AG04450 (cell line): ENCODE measurements at regions not wholly inside any gene's neighbourhood (a gene's known extent, or its start where the extent isn't known, plus 50 kb on each side); places are given as distances from the start of the nearest gene placed in this dataset.

Experiments used
- CTCF ChIA-PET: fragments of 300-600, 350-600 bp; formaldehyde crosslinking; extraction: SDS; loops from one replicate; lab custom pipeline; 2022; ENCODE audit warnings: antibody characterized with exemption, inconsistent platforms; lab: Charles Lee
- POLR2A ChIA-PET: fragments of 350-600 bp; formaldehyde crosslinking; extraction: SDS; loops from one replicate; lab custom pipeline; 2021; ENCODE audit warnings: antibody characterized with exemption, inconsistent platforms; lab: Yijun Ruan, JAX
- DNase-seq: peaks from one replicate; pipeline ENCODE4 v3.0.0-alpha.2; 2011; ENCODE audit warnings: low read depth, low spot score
- H3K27ac ChIP-seq: one replicate; pipeline ENCODE4 v1.5.1; 2012; ENCODE audit warnings: low read depth, low read length, control low read depth
- H3K27me3 ChIP-seq: one replicate; pipeline ENCODE4 v1.6.0; 2012; ENCODE audit warnings: low read length; ENCODE audit not compliant: control insufficient read depth, insufficient read depth
- H3K4me3 ChIP-seq: 2 replicates; pipeline ENCODE4 v1.5.1; 2011; ENCODE audit warnings: mild to moderate bottlenecking, low read depth, low read length, control low read depth
- H3K9me3 ChIP-seq: 2 replicates; pipeline ENCODE4 v1.5.1; 2012; ENCODE audit warnings: low read length; ENCODE audit not compliant: control insufficient read depth, insufficient read depth
- CTCF ChIP-seq: IDR thresholded peaks from 2 replicates; pipeline ENCODE4 v1.5.1; 2011; ENCODE audit warnings: low read depth, low read length, control low read depth, inconsistent platforms

- no peaks in the 10 kb centered on the region; the same call in 1 of the 2 replicates for H3K9me3 ChIP-seq
- CTCF ChIA-PET: interaction anchor here (0.8 to 2.9 kb wide), 3 partner anchors 10 to 472 kb away, joined by 3 to 13 read pairs (median 3); no protein-coding TSS in a partner anchor
- H3K27ac ChIP-seq: no peak overlapping the region
- no peak for DNase-seq
- POLR2A ChIA-PET: no interaction called here
- no peak for TF ChIP-seq CTCF
- peaks cover 2% of the 10 kb centered on the region for H3K27me3 ChIP-seq
- no peak overlapping the region for H3K4me3 ChIP-seq
These were observed 57.9 kb upstream of the RMDN2 start for GRCh38 chr2:37867166-37867565.

DNA sequence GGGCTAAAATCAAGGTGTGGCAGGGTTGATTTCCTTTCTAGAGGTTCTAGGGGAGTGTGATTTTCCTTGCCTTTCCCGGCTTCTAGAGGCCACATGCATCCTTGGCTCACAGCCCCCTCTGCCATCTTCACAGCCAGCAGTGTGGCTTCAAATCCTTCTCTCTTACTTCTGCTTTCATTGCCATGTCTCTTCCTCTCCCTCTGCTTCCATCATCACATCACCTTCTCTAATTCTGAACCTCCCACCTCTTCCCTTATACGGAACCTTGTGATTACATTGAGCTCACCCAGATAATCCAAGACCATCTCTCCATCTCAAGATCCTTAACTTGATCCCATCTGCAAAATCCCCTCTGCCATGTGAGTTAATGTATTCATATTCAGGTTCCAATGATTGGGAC, 56.2 kb upstream of the RMDN2 start:
- Histone ChIP-seq H3K27ac (no peak overlapping the region), H3K4me3 (no peak overlapping the region), H3K27me3 (peaks cover 1% of the 10 kb centered on the region), H3K9me3 (no peaks in the 10 kb centered on the region)
- ChIA-PET POLR2A (no interaction called here), CTCF (interaction anchor here (0.7 to 2.9 kb wide), 3 partner anchors 8 to 473 kb away, joined by 3 to 13 read pairs (median 9); no protein-coding TSS in a partner anchor)
- DNase-seq: no peak
- TF ChIP-seq CTCF: no peak

- POLR2A ChIA-PET: no interaction called here
- CTCF ChIA-PET: interaction anchor here (0.7 to 2.4 kb wide), 2 partner anchors 8 to 473 kb away, joined by 3 to 9 read pairs; no protein-coding TSS in a partner anchor
- Histone ChIP-seq H3K27me3 (no peaks in the 10 kb centered on the region), H3K9me3 (no peaks in the 10 kb centered on the region), H3K27ac (no peak overlapping the region), H3K4me3 (no peak overlapping the region)
- TF ChIP-seq CTCF: no peak
- no peak for DNase-seq
These were observed 55.8 kb upstream of the RMDN2 start for GRCh38 chr2:37869304-37869703.

DNA sequence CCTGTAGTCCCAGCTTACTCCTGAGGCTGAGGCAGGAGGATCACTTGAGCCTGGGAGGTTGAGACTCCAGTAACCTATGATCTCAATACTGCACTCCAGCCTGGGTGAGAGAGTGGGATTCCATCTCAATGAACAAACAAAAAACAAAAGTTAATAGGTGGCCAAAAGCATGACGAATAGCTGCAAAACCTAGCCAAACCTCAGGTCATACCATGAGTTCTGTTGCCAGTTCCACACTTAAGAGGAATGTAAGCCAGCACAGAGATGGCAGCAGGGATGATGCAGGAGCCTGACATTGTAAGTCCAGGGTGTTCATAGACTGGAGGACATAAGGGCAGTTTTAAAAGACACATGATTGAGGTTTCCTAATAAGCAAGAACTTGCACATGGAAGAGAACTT, 55.3 kb upstream of the RMDN2 start:
- no peak for DNase-seq
- no peak for TF ChIP-seq CTCF
- ChIA-PET CTCF (interaction anchor here (0.7 to 2.4 kb wide), 2 partner anchors 7 to 474 kb away, joined by 3 to 9 read pairs; no protein-coding TSS in a partner anchor), POLR2A (no interaction called here)
- Histone ChIP-seq H3K27ac (no peak overlapping the region), H3K9me3 (no peaks in the 10 kb centered on the region), H3K27me3 (no peaks in the 10 kb centered on the region), H3K4me3 (no peak overlapping the region)

- ChIA-PET CTCF (no interaction called here), POLR2A (interaction anchor here (0.6 kb wide), 1 partner anchor 33 kb away, joined by 4 read pairs; no protein-coding TSS in a partner anchor)
- Histone ChIP-seq H3K4me3 (no peak overlapping the region), H3K9me3 (no peaks in the 10 kb centered on the region), H3K27me3 (no peaks in the 10 kb centered on the region), H3K27ac (no peak overlapping the region)
- DNase-seq: no peak
- TF ChIP-seq CTCF: no peak
These were observed 54.3 kb upstream of the RMDN2 start for GRCh38 chr2:37870829-37871228.
